SK-N-SH treated with all-trans-retinoic acid at 6 μM for 48 hours (cell line): ENCODE measurements at regions not wholly inside any gene's neighbourhood (a gene's known extent, or its start where the extent isn't known, plus 50 kb on each side); places are given as distances from the start of the nearest gene placed in this dataset.

Experiments
- ATAC-seq: fragments of 200-7000 bp; cut with Tn5 transposase; 3 replicates; pipeline ENCODE4 v1.9.1; 2020; ENCODE audit warnings: mild to moderate bottlenecking, moderate library complexity
- ARNTL ChIP-seq: fragments of 450-650 bp; formaldehyde crosslinking; IDR thresholded peaks from 2 replicates; pipeline ENCODE4 v1.5.0; 2020; ENCODE audit warnings: low read depth, mild to moderate bottlenecking, moderate library complexity, borderline replicate concordance
- BACH2 ChIP-seq: fragments of 250-450 bp; sonication (Bioruptor Pico); IDR thresholded peaks from 2 replicates; pipeline ENCODE4 v1.9.0; 2021; ENCODE audit warnings: mild to moderate bottlenecking, borderline replicate concordance
- CSDC2 ChIP-seq: fragments of 250-450 bp; sonication (Bioruptor Pico); IDR thresholded peaks from 2 replicates; pipeline ENCODE4 v1.5.0; 2020; ENCODE audit warnings: mild to moderate bottlenecking, moderate library complexity
- ESRRG ChIP-seq: fragments of 250-450 bp; sonication (Bioruptor Pico); IDR thresholded peaks from 2 replicates; pipeline ENCODE4 v1.6.1; 2021; ENCODE audit warnings: mild to moderate bottlenecking
- GLIS3 ChIP-seq: fragments of 250-450 bp; sonication (Bioruptor Pico); IDR thresholded peaks from 2 replicates; pipeline ENCODE4 v1.5.0; 2020; ENCODE audit warnings: mild to moderate bottlenecking, moderate library complexity
- ISL1 ChIP-seq: fragments of 250-450 bp; sonication (Bioruptor Pico); IDR thresholded peaks from 2 replicates; pipeline ENCODE4 v2.1.2; 2022; ENCODE audit warnings: mild to moderate bottlenecking, moderate library complexity
- OSR1 ChIP-seq: fragments of 250-450 bp; sonication (Bioruptor Pico); IDR thresholded peaks from 2 replicates; pipeline ENCODE4 v1.8.0; 2022; ENCODE audit warnings: moderate library complexity, mild to moderate bottlenecking, inconsistent platforms
- PPARA ChIP-seq: fragments of 250-450 bp; sonication (Bioruptor Pico); IDR thresholded peaks from 2 replicates; pipeline ENCODE4 v1.5.0; 2020; ENCODE audit warnings: mild to moderate bottlenecking, borderline replicate concordance
- RARB ChIP-seq: fragments of 250-450 bp; sonication (Bioruptor Pico); IDR thresholded peaks from 2 replicates; pipeline ENCODE4 v1.8.0; 2021; ENCODE audit warnings: mild to moderate bottlenecking, moderate library complexity
- SNAI2 ChIP-seq: fragments of 250-450 bp; sonication (Bioruptor Pico); IDR thresholded peaks from 2 replicates; pipeline ENCODE4 v1.5.0; 2020; ENCODE audit warnings: mild to moderate bottlenecking, moderate library complexity
- TCF4 ChIP-seq: fragments of 250-450 bp; sonication (Bioruptor Pico); IDR thresholded peaks from 2 replicates; pipeline ENCODE4 v1.8.0; 2021; ENCODE audit warnings: mild to moderate bottlenecking, moderate library complexity, borderline replicate concordance
- TOX ChIP-seq: fragments of 250-450 bp; sonication (Bioruptor Pico); IDR thresholded peaks from 2 replicates; pipeline ENCODE4 v1.8.0; 2021; ENCODE audit warnings: mild to moderate bottlenecking, moderate library complexity, borderline replicate concordance
- ZC3H10 ChIP-seq: fragments of 250-450 bp; sonication (Bioruptor Pico); IDR thresholded peaks from 2 replicates; pipeline ENCODE4 v1.5.1; 2021; ENCODE audit warnings: mild to moderate bottlenecking, moderate library complexity
- ZFP3 ChIP-seq: fragments of 250-450 bp; sonication (Bioruptor Pico); IDR thresholded peaks from 2 replicates; pipeline ENCODE4 v1.5.0; 2020; ENCODE audit warnings: mild to moderate bottlenecking, moderate library complexity
- ZFP30 ChIP-seq: fragments of 450-650 bp; formaldehyde crosslinking; IDR thresholded peaks from 2 replicates; pipeline ENCODE4 v1.5.0; 2022; ENCODE audit warnings: mild to moderate bottlenecking, moderate library complexity
- ZNF565 ChIP-seq: fragments of 450-650 bp; formaldehyde crosslinking; conservative IDR thresholded peaks from 2 replicates; pipeline ENCODE4 v1.5.0; 2020; ENCODE audit warnings: low read depth, mild to moderate bottlenecking, moderate library complexity
- ZNF70 ChIP-seq: fragments of 450-650 bp; formaldehyde crosslinking; IDR thresholded peaks from 2 replicates; pipeline ENCODE4 v1.5.0; 2020; ENCODE audit warnings: mild to moderate bottlenecking, moderate library complexity
- ZNF8 ChIP-seq: fragments of 450-650 bp; formaldehyde crosslinking; IDR thresholded peaks from 2 replicates; pipeline ENCODE4 v1.5.0; 2020; ENCODE audit warnings: mild to moderate bottlenecking, moderate library complexity
- TF ChIP-seq, protein P1 (sequence below): fragments of 250-450 bp; sonication (Bioruptor Pico); IDR thresholded peaks from 2 replicates; pipeline ENCODE4 v1.8.0; 2021; ENCODE audit warnings: low read depth, mild to moderate bottlenecking, moderate library complexity, borderline replicate concordance
- TF ChIP-seq, protein P2 (sequence below): fragments of 250-450 bp; sonication (Bioruptor Pico); IDR thresholded peaks from 2 replicates; pipeline ENCODE4 v1.5.0; 2020; ENCODE audit warnings: mild to moderate bottlenecking, moderate library complexity

DNA sequence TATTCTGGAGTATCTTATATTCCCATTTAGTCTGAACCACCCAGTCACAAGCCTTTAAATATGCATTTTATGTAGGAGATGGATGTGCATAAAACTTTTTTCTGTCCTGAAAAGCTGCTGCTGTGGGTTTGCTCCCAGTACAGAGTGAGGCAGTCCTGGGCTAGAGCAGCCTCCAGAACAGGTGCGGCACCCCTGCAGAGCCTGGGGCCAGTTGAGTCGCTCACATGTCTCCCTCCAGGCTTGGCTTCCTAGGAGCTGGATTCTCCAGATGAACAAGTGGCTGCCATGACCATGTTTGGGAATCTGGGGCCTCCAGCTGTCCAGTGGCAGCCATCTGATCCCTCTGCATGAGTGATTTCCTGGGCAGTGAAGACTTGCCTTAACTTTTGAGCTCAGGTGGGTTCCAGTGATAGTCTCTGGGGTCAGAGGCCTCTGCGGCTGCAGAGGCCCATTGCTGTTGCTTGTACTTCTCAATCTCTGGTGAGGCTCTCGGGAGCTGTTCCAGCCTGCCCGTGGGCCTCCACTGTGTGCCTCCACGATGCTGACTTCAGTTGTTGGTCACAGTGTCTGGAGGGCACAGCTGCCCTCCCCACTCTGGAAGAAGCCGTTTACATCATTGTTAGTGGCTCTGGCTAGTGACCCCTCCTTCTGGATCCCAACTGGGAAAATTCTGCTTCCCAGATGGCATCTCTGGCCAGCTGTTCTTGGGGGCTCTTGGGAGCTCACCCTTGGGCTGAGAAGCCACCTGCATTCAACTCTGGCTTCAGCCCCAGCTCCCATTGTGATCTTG lies 120.4 kb downstream of the EMX2 start:
- TF ChIP-seq BACH2 = no peak
- TF ChIP-seq, protein P1, sequence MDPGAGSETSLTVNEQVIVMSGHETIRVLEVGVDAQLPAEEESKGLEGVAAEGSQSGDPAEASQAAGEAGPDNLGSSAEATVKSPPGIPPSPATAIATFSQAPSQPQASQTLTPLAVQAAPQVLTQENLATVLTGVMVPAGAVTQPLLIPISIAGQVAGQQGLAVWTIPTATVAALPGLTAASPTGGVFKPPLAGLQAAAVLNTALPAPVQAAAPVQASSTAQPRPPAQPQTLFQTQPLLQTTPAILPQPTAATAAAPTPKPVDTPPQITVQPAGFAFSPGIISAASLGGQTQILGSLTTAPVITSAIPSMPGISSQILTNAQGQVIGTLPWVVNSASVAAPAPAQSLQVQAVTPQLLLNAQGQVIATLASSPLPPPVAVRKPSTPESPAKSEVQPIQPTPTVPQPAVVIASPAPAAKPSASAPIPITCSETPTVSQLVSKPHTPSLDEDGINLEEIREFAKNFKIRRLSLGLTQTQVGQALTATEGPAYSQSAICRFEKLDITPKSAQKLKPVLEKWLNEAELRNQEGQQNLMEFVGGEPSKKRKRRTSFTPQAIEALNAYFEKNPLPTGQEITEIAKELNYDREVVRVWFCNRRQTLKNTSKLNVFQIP (CRISPR knock-in tag) = no peak
- TF ChIP-seq TCF4 (CRISPR knock-in tag) = no peak
- TF ChIP-seq OSR1 (CRISPR knock-in tag) = no peak
- TF ChIP-seq GLIS3 (CRISPR knock-in tag) = no peak
- TF ChIP-seq ARNTL (CRISPR knock-in tag) = no peak
- no peak for TF ChIP-seq ZNF565 (CRISPR knock-in tag)
- no peak for TF ChIP-seq RARB (CRISPR knock-in tag)
- no peak for TF ChIP-seq ZNF70 (CRISPR knock-in tag)
- TF ChIP-seq PPARA (CRISPR knock-in tag) = no peak
- TF ChIP-seq ZNF8 (CRISPR knock-in tag) = no peak
- ATAC-seq = no peak

DNA sequence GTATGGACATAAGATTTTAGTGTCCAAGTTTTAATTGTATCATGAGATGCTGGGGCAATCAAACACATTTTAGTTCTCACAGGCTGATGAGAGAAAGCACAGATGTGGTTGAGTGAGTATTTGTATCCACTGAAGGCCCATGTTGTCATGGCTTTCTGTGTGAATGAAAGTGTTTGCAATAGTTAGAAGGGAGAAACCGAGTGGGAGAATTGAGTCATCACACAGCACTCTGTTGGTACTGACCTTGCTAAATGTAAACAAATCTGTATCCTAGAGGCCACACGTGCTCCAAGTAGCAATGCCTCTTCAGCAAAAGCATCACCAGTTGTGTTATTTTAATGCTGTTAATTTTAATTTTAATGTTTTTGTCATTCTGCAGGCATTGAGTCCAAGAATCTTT lies 121.2 kb downstream of the EMX2 start:
- TF ChIP-seq ISL1 (no peak), SNAI2 (CRISPR knock-in tag) (no peak), RARB (CRISPR knock-in tag) (no peak), ESRRG (CRISPR knock-in tag) (no peak), ZFP3 (CRISPR knock-in tag) (no peak)
- TF ChIP-seq, protein P1 (CRISPR knock-in tag) = no peak

DNA sequence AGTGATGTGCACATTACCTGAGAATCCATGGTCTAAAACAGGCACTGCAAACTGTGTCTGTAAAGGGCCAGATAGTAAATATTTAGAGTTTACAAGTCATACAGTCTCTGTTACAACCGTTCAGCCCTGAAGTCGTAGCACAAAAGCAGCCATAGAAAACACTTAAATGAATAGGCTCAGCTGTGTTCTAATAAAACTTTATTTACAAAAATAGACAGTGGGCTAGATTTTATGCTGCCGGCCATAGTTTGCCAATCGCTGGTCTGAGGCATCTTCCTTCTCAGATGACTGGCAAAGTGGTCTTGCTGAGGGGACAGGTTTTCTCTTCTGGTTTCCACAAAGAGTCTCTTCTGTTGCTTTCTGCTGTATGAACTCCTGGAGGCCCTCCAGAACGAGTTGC lies 121.7 kb downstream of the EMX2 start:
- TF ChIP-seq ESRRG (CRISPR knock-in tag) = no peak
- no peak for TF ChIP-seq ISL1
- no peak for TF ChIP-seq ZFP30 (CRISPR knock-in tag)
- TF ChIP-seq CSDC2 (CRISPR knock-in tag) = no peak
- no peak for TF ChIP-seq ZFP3 (CRISPR knock-in tag)
- TF ChIP-seq, protein P1 (CRISPR knock-in tag) = no peak
- TF ChIP-seq TCF4 (CRISPR knock-in tag) = no peak
- no peak for TF ChIP-seq ZNF565 (CRISPR knock-in tag)
- no peak for TF ChIP-seq ARNTL (CRISPR knock-in tag)
- TF ChIP-seq, protein P2, sequence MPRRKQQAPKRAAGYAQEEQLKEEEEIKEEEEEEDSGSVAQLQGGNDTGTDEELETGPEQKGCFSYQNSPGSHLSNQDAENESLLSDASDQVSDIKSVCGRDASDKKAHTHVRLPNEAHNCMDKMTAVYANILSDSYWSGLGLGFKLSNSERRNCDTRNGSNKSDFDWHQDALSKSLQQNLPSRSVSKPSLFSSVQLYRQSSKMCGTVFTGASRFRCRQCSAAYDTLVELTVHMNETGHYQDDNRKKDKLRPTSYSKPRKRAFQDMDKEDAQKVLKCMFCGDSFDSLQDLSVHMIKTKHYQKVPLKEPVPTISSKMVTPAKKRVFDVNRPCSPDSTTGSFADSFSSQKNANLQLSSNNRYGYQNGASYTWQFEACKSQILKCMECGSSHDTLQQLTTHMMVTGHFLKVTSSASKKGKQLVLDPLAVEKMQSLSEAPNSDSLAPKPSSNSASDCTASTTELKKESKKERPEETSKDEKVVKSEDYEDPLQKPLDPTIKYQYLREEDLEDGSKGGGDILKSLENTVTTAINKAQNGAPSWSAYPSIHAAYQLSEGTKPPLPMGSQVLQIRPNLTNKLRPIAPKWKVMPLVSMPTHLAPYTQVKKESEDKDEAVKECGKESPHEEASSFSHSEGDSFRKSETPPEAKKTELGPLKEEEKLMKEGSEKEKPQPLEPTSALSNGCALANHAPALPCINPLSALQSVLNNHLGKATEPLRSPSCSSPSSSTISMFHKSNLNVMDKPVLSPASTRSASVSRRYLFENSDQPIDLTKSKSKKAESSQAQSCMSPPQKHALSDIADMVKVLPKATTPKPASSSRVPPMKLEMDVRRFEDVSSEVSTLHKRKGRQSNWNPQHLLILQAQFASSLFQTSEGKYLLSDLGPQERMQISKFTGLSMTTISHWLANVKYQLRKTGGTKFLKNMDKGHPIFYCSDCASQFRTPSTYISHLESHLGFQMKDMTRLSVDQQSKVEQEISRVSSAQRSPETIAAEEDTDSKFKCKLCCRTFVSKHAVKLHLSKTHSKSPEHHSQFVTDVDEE (CRISPR knock-in tag) = no peak
- no peak for TF ChIP-seq SNAI2 (CRISPR knock-in tag)
- TF ChIP-seq OSR1 (CRISPR knock-in tag) = no peak
- no peak for TF ChIP-seq GLIS3 (CRISPR knock-in tag)
- TF ChIP-seq ZNF8 (CRISPR knock-in tag) = no peak
- TF ChIP-seq ZNF70 (CRISPR knock-in tag) = no peak
- no peak for TF ChIP-seq TOX (CRISPR knock-in tag)
- no peak for TF ChIP-seq PPARA (CRISPR knock-in tag)
- TF ChIP-seq ZC3H10 = no peak
- TF ChIP-seq, all 23 proteins: peak for 0
- ATAC-seq = no peak

More for the DNA sequence above, 121.2 kb downstream of the EMX2 start:
- ATAC-seq = no peak
